ENCODE measurements at regions not wholly inside any gene's neighbourhood (a gene's known extent, or its start where the extent isn't known, plus 50 kb on each side); places are given as distances from the start of the nearest gene placed in this dataset.

GRCh38 chrX:39802908-39803307, 294.9 kb downstream of the BCOR start:
- Histone ChIP-seq H3K9ac (ENCODE audit: low read length) (no peak overlapping the region), H3F3A (ENCODE audit: insufficient read depth) (no peaks in the 10 kb centered on the region), H2AFZ (ENCODE audit: low read depth, low read length, severe bottlenecking) (no peak overlapping the region), H3K36me3 (ENCODE audit: low read length) (no peaks in the 10 kb centered on the region), H3K79me2 (ENCODE audit: insufficient read depth, low read length) (no peaks in the 10 kb centered on the region), H3K4me3 (ENCODE audit: insufficient read depth, low read length, poor library complexity, severe bottlenecking) (no peak overlapping the region), H3K9me2 (replicated peaks; ENCODE audit: insufficient read depth, low read length) (no peaks in the 10 kb centered on the region), H3K27ac (ENCODE audit: low read depth, low read length) (no peak overlapping the region), H3K9me3 (ENCODE audit: insufficient read depth, low read length) (no peaks in the 10 kb centered on the region), H3K27me3 (ENCODE audit: low read length) (no peaks in the 10 kb centered on the region), H4K20me1 (ENCODE audit: low read depth, low read length) (no peaks in the 10 kb centered on the region), H3K4me2 (ENCODE audit: low read depth, low read length, poor library complexity, severe bottlenecking) (no peak overlapping the region)
- TF ChIP-seq CTCF (IDR thresholded peaks at IDR 0.05; ENCODE audit: insufficient read depth, low read length, poor library complexity, severe bottlenecking) = no peak
- no peak for TF ChIP-seq EZH2phosphoT487 (conservative IDR thresholded peaks at IDR 0.05; ENCODE audit: low read length)

GRCh38 chrX:39805022-39805421, 292.7 kb downstream of the BCOR start:
- Histone ChIP-seq H3K36me3 (ENCODE audit: low read length) (no peaks in the 10 kb centered on the region), H3K9me2 (replicated peaks; ENCODE audit: insufficient read depth, low read length) (no peaks in the 10 kb centered on the region), H3K27me3 (ENCODE audit: low read length) (no peaks in the 10 kb centered on the region), H2AFZ (ENCODE audit: low read depth, low read length, severe bottlenecking) (no peak overlapping the region), H3K27ac (ENCODE audit: low read depth, low read length) (no peak overlapping the region), H3K4me3 (ENCODE audit: insufficient read depth, low read length, poor library complexity, severe bottlenecking) (no peak overlapping the region), H3K79me2 (ENCODE audit: insufficient read depth, low read length) (no peaks in the 10 kb centered on the region), H3K4me2 (ENCODE audit: low read depth, low read length, poor library complexity, severe bottlenecking) (no peak overlapping the region), H3K9ac (ENCODE audit: low read length) (no peak overlapping the region), H3F3A (ENCODE audit: insufficient read depth) (no peaks in the 10 kb centered on the region), H4K20me1 (ENCODE audit: low read depth, low read length) (no peaks in the 10 kb centered on the region), H3K9me3 (ENCODE audit: insufficient read depth, low read length) (no peaks in the 10 kb centered on the region)
- no peak for TF ChIP-seq EZH2phosphoT487 (conservative IDR thresholded peaks at IDR 0.05; ENCODE audit: low read length)
- no peak for TF ChIP-seq CTCF (IDR thresholded peaks at IDR 0.05; ENCODE audit: insufficient read depth, low read length, poor library complexity, severe bottlenecking)

GRCh38 chrX:39805825-39806224, 291.9 kb downstream of the BCOR start:
- no peak overlapping the region for H2AFZ ChIP-seq (ENCODE audit: low read depth, low read length, severe bottlenecking)
- H3K79me2 ChIP-seq (ENCODE audit: insufficient read depth, low read length) = no peaks in the 10 kb centered on the region
- H4K20me1 ChIP-seq (ENCODE audit: low read depth, low read length) = no peaks in the 10 kb centered on the region
- H3K4me2 ChIP-seq (ENCODE audit: low read depth, low read length, poor library complexity, severe bottlenecking) = no peak overlapping the region
- no peaks in the 10 kb centered on the region for H3K9me2 ChIP-seq (replicated peaks; ENCODE audit: insufficient read depth, low read length)
- no peaks in the 10 kb centered on the region for H3K9me3 ChIP-seq (ENCODE audit: insufficient read depth, low read length)
- no peak overlapping the region for H3K4me3 ChIP-seq (ENCODE audit: insufficient read depth, low read length, poor library complexity, severe bottlenecking)
- H3K27me3 ChIP-seq (ENCODE audit: low read length) = no peaks in the 10 kb centered on the region
- no peaks in the 10 kb centered on the region for H3K36me3 ChIP-seq (ENCODE audit: low read length)
- H3K27ac ChIP-seq (ENCODE audit: low read depth, low read length) = no peak overlapping the region
- no peaks in the 10 kb centered on the region for H3F3A ChIP-seq (ENCODE audit: insufficient read depth)
- TF ChIP-seq CTCF (IDR thresholded peaks at IDR 0.05; ENCODE audit: insufficient read depth, low read length, poor library complexity, severe bottlenecking) (no peak), EZH2phosphoT487 (conservative IDR thresholded peaks at IDR 0.05; ENCODE audit: low read length) (no peak)
- no peak overlapping the region for H3K9ac ChIP-seq (ENCODE audit: low read length)
